ENCODE measurements at regions not wholly inside any gene's neighbourhood (a gene's known extent, or its start where the extent isn't known, plus 50 kb on each side); places are given as distances from the start of the nearest gene placed in this dataset.

DNA sequence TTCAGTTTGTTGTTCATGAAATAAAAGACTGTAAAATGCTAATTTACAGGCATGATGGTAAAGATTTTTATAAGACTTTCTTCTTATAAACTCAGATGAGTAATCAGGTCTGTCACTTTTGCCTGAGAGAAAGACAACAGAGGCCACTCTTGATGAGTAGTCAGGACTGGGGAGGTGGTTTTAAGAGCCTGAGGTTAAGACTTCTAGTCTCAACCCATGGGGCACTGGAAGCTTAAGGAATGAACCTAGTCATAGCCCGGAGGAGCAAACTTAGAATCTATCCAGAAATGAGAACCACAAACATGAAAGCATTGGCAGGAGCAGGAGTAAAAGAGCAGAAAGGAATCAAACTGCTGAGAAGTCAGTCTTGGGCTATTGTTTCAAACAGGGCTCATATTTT, 846.3 kb upstream of the ARPP21 start:
- FAIRE-seq: no peak
- TF ChIP-seq, protein P1, sequence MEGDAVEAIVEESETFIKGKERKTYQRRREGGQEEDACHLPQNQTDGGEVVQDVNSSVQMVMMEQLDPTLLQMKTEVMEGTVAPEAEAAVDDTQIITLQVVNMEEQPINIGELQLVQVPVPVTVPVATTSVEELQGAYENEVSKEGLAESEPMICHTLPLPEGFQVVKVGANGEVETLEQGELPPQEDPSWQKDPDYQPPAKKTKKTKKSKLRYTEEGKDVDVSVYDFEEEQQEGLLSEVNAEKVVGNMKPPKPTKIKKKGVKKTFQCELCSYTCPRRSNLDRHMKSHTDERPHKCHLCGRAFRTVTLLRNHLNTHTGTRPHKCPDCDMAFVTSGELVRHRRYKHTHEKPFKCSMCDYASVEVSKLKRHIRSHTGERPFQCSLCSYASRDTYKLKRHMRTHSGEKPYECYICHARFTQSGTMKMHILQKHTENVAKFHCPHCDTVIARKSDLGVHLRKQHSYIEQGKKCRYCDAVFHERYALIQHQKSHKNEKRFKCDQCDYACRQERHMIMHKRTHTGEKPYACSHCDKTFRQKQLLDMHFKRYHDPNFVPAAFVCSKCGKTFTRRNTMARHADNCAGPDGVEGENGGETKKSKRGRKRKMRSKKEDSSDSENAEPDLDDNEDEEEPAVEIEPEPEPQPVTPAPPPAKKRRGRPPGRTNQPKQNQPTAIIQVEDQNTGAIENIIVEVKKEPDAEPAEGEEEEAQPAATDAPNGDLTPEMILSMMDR (IDR thresholded peaks at IDR 0.05; ENCODE audit: insufficient read depth, missing control alignments): no peak
- no peak for DNase-seq (ENCODE audit: insufficient read length, low spot score)

GRCh38 chr3:34807611-34808010, 831.7 kb upstream of the ARPP21 start:
- DNase-seq (ENCODE audit: insufficient read length, low spot score) (no peak), FAIRE-seq (no peak)
- TF ChIP-seq, protein P1 (IDR thresholded peaks at IDR 0.05; ENCODE audit: insufficient read depth, missing control alignments): no peak

DNA sequence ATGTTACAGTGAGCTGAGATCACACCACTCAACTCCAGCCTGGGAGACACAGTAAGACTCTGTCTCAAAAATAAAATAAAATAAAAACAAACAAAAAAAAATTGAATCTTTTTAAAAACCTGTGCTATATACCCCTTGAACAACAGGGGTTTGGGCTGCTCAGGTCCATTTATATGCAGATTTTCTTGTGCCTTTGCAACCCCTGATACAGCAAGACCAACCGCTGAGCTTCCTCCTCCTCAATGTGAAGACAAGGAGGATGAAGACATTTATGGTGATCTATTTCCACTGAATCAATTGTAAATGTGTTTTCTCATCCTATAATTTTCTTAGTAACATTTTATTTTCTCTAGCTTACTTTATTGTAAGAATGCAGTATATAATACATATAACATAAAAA, 831.0 kb upstream of the ARPP21 start:
- TF ChIP-seq, protein P1 (IDR thresholded peaks at IDR 0.05; ENCODE audit: insufficient read depth, missing control alignments): no peak
- FAIRE-seq: no peak
- DNase-seq (ENCODE audit: insufficient read length, low spot score): no peak

GRCh38 chr3:34828847-34829246, 810.5 kb upstream of the ARPP21 start:
- TF ChIP-seq, protein P1 (IDR thresholded peaks at IDR 0.05; ENCODE audit: insufficient read depth, missing control alignments): no peak
- FAIRE-seq: no peak
- no peak for DNase-seq (ENCODE audit: insufficient read length, low spot score)

DNA sequence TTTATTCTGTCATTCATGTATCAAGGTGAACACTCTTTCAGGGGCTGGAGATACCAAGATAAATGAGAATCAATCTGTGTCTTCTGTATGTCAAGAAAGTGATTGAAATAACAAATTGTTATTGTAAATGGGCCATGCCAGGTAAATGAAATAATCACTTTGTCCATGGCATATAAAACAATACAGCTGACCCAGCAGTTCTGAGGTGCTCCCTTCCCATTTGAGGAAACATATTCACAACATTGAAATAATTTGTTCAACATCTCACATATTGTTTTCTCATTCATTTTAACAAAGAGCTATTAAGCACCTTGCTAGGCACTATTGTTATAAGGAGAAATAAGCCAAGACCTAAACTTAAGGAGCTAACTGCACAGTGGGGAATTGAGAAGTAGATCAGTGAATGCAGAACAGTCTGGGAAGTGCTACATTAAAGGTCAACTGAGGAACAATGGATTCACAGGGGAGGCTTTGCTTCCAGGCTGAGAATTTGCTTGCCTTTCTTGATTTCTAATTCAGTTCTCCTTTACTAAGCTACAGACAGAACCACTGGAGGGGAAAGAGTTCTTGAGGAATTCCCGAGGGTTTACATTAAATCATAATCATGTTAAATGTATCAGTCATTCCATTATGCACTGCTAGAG, 806.3 kb upstream of the ARPP21 start:
- TF ChIP-seq, protein P1 (IDR thresholded peaks at IDR 0.05; ENCODE audit: insufficient read depth, missing control alignments): no peak
- DNase-seq (ENCODE audit: insufficient read length, low spot score): no peak
- no peak for FAIRE-seq

DNA sequence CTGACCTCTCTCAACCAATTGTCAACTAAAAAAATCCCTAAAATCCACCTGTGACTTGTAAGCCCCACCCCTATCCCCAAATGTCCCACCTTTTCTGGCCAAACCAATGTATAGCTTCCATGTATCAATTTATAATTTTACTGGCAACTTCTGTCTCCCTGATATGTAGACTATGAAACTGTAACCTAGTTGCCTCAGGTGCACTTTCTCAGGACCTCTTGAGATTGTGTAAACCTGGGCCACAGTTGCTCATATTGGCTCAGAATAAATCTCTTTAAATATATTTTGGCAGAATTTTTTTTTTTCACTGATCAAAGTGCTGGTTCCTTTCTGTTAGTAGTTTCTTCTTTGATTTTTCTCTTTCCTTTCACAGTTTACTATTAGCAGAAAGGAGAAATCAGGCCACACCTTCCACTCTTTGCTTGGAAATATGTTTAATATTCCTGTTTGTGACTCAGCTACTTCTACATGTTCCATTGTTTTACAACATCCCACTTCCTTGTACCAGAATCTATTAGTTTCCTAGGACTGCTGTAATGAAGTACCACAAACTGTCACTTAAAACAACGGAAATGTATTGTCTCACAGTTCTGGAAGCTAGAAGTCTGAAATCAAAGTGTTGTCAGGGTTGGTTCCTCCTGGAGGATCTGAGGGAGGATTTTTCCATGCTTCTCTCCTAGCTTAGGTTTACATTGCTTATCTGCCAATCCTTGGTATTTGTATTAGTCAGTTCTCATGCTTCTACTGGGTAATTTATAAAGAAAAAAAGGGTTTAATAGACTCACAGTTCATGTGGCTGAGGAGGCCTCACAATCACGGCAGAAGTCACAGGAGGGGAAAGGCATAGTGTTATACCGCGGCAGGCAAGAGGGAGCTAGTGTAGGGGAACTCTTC, 801.2 kb upstream of the ARPP21 start:
- TF ChIP-seq, protein P1 (IDR thresholded peaks at IDR 0.05; ENCODE audit: insufficient read depth, missing control alignments): no peak
- DNase-seq (ENCODE audit: insufficient read length, low spot score) (no peak), FAIRE-seq (no peak)

All from D721Med (cell line).